ENCODE measurements at regions not wholly inside any gene's neighbourhood (a gene's known extent, or its start where the extent isn't known, plus 50 kb on each side); places are given as distances from the start of the nearest gene placed in this dataset.

DNA sequence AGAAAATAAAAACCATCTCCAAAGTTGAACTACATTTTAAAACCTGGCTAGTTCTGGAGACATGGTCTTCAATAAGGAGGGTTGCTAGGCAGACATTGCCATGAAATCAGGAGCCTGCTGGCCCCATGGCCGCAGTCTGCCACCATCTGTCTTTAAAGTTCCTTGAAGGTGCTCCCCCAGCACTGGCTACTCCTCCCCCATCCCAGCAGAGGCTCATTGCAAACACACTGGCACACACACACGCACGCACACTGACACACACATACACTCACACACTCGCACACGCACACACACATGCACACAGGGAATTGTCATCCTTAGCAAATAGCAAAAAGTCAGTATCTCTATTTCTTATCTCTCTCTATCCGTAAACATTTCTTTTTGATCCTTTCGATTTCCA, 68.4 kb downstream of the ZIC5 start:
- TF ChIP-seq POLR2A (IDR thresholded peaks at IDR 0.05; ENCODE audit: low read depth, low read length) (no peak), POLR2AphosphoS5 (IDR thresholded peaks at IDR 0.05; ENCODE audit: low read depth, low read length) (no peak)

Data from GM12892 (cell line).